GM12878 (cell line): ENCODE measurements at regions not wholly inside any gene's neighbourhood (a gene's known extent, or its start where the extent isn't known, plus 50 kb on each side); places are given as distances from the start of the nearest gene placed in this dataset.

Experiments used
- ATAC-seq: fragments of 200-7000 bp; cut with Tn5 transposase; 3 replicates; pipeline ENCODE4 v1.9.1; 2020; ENCODE audit warnings: mild to moderate bottlenecking, moderate library complexity
- BruUV-seq: library from RNA; stranded (reverse); fragments of 400-500 nt; replicated peaks from 2 replicates; lab custom pipeline; 2021; lab: Mats Ljungman, UMichigan
- CTCF ChIA-PET: fragments of 300-600 bp; sonication (Branson Sonifier 250); formaldehyde crosslinking; extraction: SDS; loops from one replicate; lab custom pipeline; 2021; ENCODE audit warnings: inconsistent platforms; lab: Yijun Ruan, JAX
- POLR2A ChIA-PET: fragments of 350-600 bp; formaldehyde crosslinking; extraction: SDS; loops from one replicate; lab custom pipeline; 2021; ENCODE audit warnings: inconsistent platforms; lab: Charles Lee
- RAD21 ChIA-PET: fragments of 300-600 bp; sonication (Branson Sonifier 250); formaldehyde crosslinking; loops from one replicate; lab custom pipeline; 2023; ENCODE audit warnings: antibody characterized with exemption; ENCODE audit not compliant: unreplicated experiment; lab: Charles Lee
- SMC1A ChIA-PET: fragments of 300-600 bp; sonication (Branson Sonifier 250); formaldehyde crosslinking; loops from one replicate; lab custom pipeline; 2023; ENCODE audit not compliant: unreplicated experiment, uncharacterized antibody; lab: Charles Lee
- DNase-seq: peaks from one replicate; pipeline ENCODE4 v3.0.0-alpha.2; 2011; ENCODE audit warnings: low read depth, low spot score
- FAIRE-seq: peaks from 3 replicates; lab custom pipeline; 2011; peaks lifted over from hg19 to GRCh38; lab: Jason Lieb, UNC
- H2AFZ ChIP-seq: 2 replicates; pipeline ENCODE4 v1.6.0; 2011; ENCODE audit warnings: low read depth, low read length, control low read depth; ENCODE audit not compliant: control insufficient read depth
- H3K27ac ChIP-seq: 2 replicates; pipeline ENCODE4 v1.5.1; 2011; ENCODE audit warnings: control low read depth; ENCODE audit not compliant: control insufficient read depth, insufficient read depth
- H3K27me3 ChIP-seq, 2 experiments: replicated peaks in 1 of 2; 2 replicates each; pipeline versions ENCODE4 v1.6.0 to v1.6.1; 2011; ENCODE audit warnings: low read length in 1 of 2; ENCODE audit not compliant: control insufficient read depth in 2 of 2, insufficient read depth in 2 of 2
- H3K36me3 ChIP-seq, 2 experiments: 2 replicates each; pipeline ENCODE4 v1.5.1; 2011; ENCODE audit warnings: low read length in 1 of 2; ENCODE audit not compliant: control insufficient read depth in 2 of 2, insufficient read depth in 2 of 2
- H3K4me1 ChIP-seq: 2 replicates; pipeline ENCODE4 v1.6.1; 2011; ENCODE audit warnings: mild to moderate bottlenecking, low read length, moderate library complexity, mixed read lengths; ENCODE audit not compliant: control insufficient read depth, insufficient read depth
- H3K4me2 ChIP-seq: 2 replicates; pipeline ENCODE4 v1.6.0; 2011; ENCODE audit warnings: control low read depth; ENCODE audit not compliant: control insufficient read depth, insufficient read depth
- H3K4me3 ChIP-seq: fragments of 200-600 bp; sonication (generic); 2 replicates; pipeline ENCODE4 v1.5.1; 2016
- H3K79me2 ChIP-seq: 2 replicates; pipeline ENCODE4 v1.6.0; 2011; ENCODE audit warnings: low read length; ENCODE audit not compliant: control insufficient read depth, insufficient read depth
- H3K9ac ChIP-seq: 2 replicates; pipeline ENCODE4 v1.8.0; 2011; ENCODE audit warnings: low read length, control low read depth, mixed read lengths; ENCODE audit not compliant: control insufficient read depth, insufficient read depth
- H3K9me3 ChIP-seq: replicated peaks from 3 replicates; pipeline ENCODE4 v1.5.1; 2011; ENCODE audit warnings: mild to moderate bottlenecking, low read length; ENCODE audit not compliant: control insufficient read depth, insufficient read depth
- H4K20me1 ChIP-seq: 2 replicates; pipeline ENCODE4 v1.6.0; 2011; ENCODE audit not compliant: control insufficient read depth, insufficient read depth
- ATF2 ChIP-seq: IDR thresholded peaks from 2 replicates; pipeline ENCODE4 v1.6.1; 2012; ENCODE audit warnings: low read length, inconsistent platforms
- BACH1 ChIP-seq: fragments of 450-650 bp; IDR thresholded peaks from 2 replicates; pipeline ENCODE4 v1.6.1; 2017; ENCODE audit warnings: mild to moderate bottlenecking, borderline replicate concordance
- CHD2 ChIP-seq: IDR thresholded peaks from 2 replicates; pipeline ENCODE4 v1.6.1; 2011; ENCODE audit warnings: low read depth, low read length, improper control_type of control experiment, borderline replicate concordance
- ESRRA ChIP-seq: IDR thresholded peaks from 2 replicates; pipeline ENCODE4 v1.6.1; 2012; ENCODE audit warnings: mild to moderate bottlenecking, low read length, improper control_type of control experiment
- EZH2 ChIP-seq: IDR thresholded peaks from 2 replicates; pipeline ENCODE4 v1.6.1; 2012; ENCODE audit warnings: low read depth, mild to moderate bottlenecking, control low read depth, inconsistent platforms, low read length, borderline replicate concordance; ENCODE audit not compliant: control insufficient read depth
- HCFC1 ChIP-seq: fragments of 150-350 bp; IDR thresholded peaks from 2 replicates; pipeline ENCODE4 v1.6.1; 2014; ENCODE audit warnings: low read length
- JUND ChIP-seq: IDR thresholded peaks from 2 replicates; pipeline ENCODE4 v1.6.1; 2012; ENCODE audit warnings: low read depth, mild to moderate bottlenecking, low read length, improper control_type of control experiment, moderate library complexity
- KAT2A ChIP-seq: conservative IDR thresholded peaks from 2 replicates; pipeline ENCODE4 v1.6.1; 2011; ENCODE audit warnings: low read depth, low read length; ENCODE audit not compliant: control insufficient read depth
- MEF2B ChIP-seq: fragments of 450-650 bp; IDR thresholded peaks from 2 replicates; pipeline ENCODE4 v1.6.1; 2018; ENCODE audit warnings: mild to moderate bottlenecking, moderate library complexity; ENCODE audit not compliant: partially characterized antibody, poor library complexity, severe bottlenecking
- MXI1 ChIP-seq: fragments of 150-350 bp; IDR thresholded peaks from 2 replicates; pipeline ENCODE4 v1.6.1; 2011; ENCODE audit warnings: low read depth, mild to moderate bottlenecking, inconsistent platforms, low read length, improper control_type of control experiment
- NFXL1 ChIP-seq: fragments of 450-650 bp; IDR thresholded peaks from 2 replicates; pipeline ENCODE4 v1.6.1; 2017; ENCODE audit warnings: antibody characterized with exemption, mild to moderate bottlenecking, borderline replicate concordance
- POLR2AphosphoS2 ChIP-seq: IDR thresholded peaks from 2 replicates; pipeline ENCODE4 v1.6.1; 2011; ENCODE audit warnings: low read depth, mild to moderate bottlenecking, low read length, improper control_type of control experiment, moderate library complexity
- RAD21 ChIP-seq: IDR thresholded peaks from 2 replicates; pipeline ENCODE4 v1.6.1; 2011; ENCODE audit warnings: mild to moderate bottlenecking, low read depth, low read length, moderate library complexity; ENCODE audit not compliant: insufficient read depth
- SMAD1 ChIP-seq: fragments of 450-650 bp; IDR thresholded peaks from 2 replicates; pipeline ENCODE4 v1.6.1; 2018; ENCODE audit warnings: mild to moderate bottlenecking, low read depth; ENCODE audit not compliant: partially characterized antibody
- SREBF1 ChIP-seq: IDR thresholded peaks from 2 replicates; pipeline ENCODE4 v1.6.1; 2012; ENCODE audit warnings: mild to moderate bottlenecking, low read length
- STAT3 ChIP-seq: IDR thresholded peaks from 2 replicates; pipeline ENCODE4 v1.6.1; 2011; ENCODE audit warnings: low read depth, low read length, improper control_type of control experiment
- SUZ12 ChIP-seq: fragments of 200-600 bp; sonication (generic); IDR thresholded peaks from one replicate; pipeline ENCODE4 v1.6.1; 2018; ENCODE audit warnings: antibody characterized with exemption, mild to moderate bottlenecking; ENCODE audit not compliant: unreplicated experiment
- TCF7 ChIP-seq: IDR thresholded peaks from 2 replicates; pipeline ENCODE4 v1.6.1; 2014; ENCODE audit warnings: antibody characterized with exemption, borderline replicate concordance
- ZBTB11 ChIP-seq: fragments of 450-650 bp; formaldehyde crosslinking; IDR thresholded peaks from 2 replicates; pipeline ENCODE4 v1.5.0; 2022; ENCODE audit warnings: mild to moderate bottlenecking, missing genetic modification characterization
- ZNF274 ChIP-seq: IDR thresholded peaks from one replicate; pipeline ENCODE4 v1.8.0; 2011; ENCODE audit not compliant: insufficient read length, insufficient read depth
- WGBS: methylation state at CpG from one replicate; pipeline ENCODE4 v1.1.6; 2016; ENCODE audit warnings: low lambda C conversion rate; ENCODE audit not compliant: insufficient replicate concordance, insufficient coverage; ENCODE audit errors: missing lambda C conversion rate; 5-methylcytosine and 5-hydroxymethylcytosine counted together
- in situ Hi-C: fragments of 300-500 bp; cut with MboI; formaldehyde crosslinking; loops from 9 replicates; pipeline ENCODE4 v1.14.3; 2018; ENCODE audit warnings: mixed read lengths
- intact Hi-C: fragments of 100-400 bp; cut with micrococcal nuclease; formaldehyde crosslinking; loops from one replicate; pipeline ENCODE4 v1.14.2; 2022; ENCODE audit not compliant: unreplicated experiment

GRCh38 chr12:94813314-94813713, 163.0 kb upstream of the TMCC3 start (continued):
- TF ChIP-seq MEF2B (peak; percentile 2), POLR2AphosphoS2 (no peak), SREBF1 (no peak), STAT3 (peak; percentile 70; the same call in 1 of the 2 replicates)

GRCh38 chr12:94812345-94812744, 162.0 kb upstream of the TMCC3 start:
- peaks cover 30% of the 10 kb centered on the region for H3K4me1 ChIP-seq
- no peak overlapping the region for H3K9ac ChIP-seq
- ATAC-seq (peak; percentile 78), DNase-seq (peak; percentile 71), FAIRE-seq (no peak)
- H3K79me2 ChIP-seq = peaks cover 100% of the 10 kb centered on the region
- in situ Hi-C loops = loop anchor here (25.0 kb wide), 1 partner anchor 1850 kb away; no protein-coding TSS in a partner anchor
- peak overlapping the region; percentile 26 for H3K4me2 ChIP-seq
- H3K27me3 ChIP-seq = no peaks in the 10 kb centered on the region
- ChIA-PET POLR2A (interaction anchor here (0.7 to 10.3 kb wide), 4 partner anchors 22 to 60 kb away, joined by 3 to 96 read pairs (median 4); no protein-coding TSS in a partner anchor), RAD21 (interaction anchor here (0.8 to 13.1 kb wide), 5 partner anchors 18 to 191 kb away, joined by 3 to 205 read pairs (median 4); no protein-coding TSS in a partner anchor), SMC1A (interaction anchor here (0.7 to 11.8 kb wide), 10 partner anchors 18 to 66 kb away, joined by 3 to 243 read pairs (median 4); no protein-coding TSS in a partner anchor), CTCF (interaction anchor here (0.9 kb wide), 1 partner anchor 67 kb away, joined by 3 read pairs; no protein-coding TSS in a partner anchor)
- no peak overlapping the region for H2AFZ ChIP-seq
- WGBS = 0% methylated on average over 2 of the region's 2 CpGs
- BruUV-seq = no TSS peak
- peak overlapping the region; percentile 56 for H3K27ac ChIP-seq
- peaks cover 61% of the 10 kb centered on the region for H3K9me3 ChIP-seq
- no peaks in the 10 kb centered on the region for H4K20me1 ChIP-seq
- peaks cover 9 to 22% of the 10 kb centered on the region in 2 experiments for H3K36me3 ChIP-seq
- 0 out of 2 replicates have a peak overlapping the region, but pooled peaks have one; percentile 0 for H3K4me3 ChIP-seq
- intact Hi-C loops = loop anchor here (1.0 to 5.0 kb wide), 3 partner anchors 19 to 90 kb away; no protein-coding TSS in a partner anchor
- TF ChIP-seq KAT2A = no peak
- no peak for TF ChIP-seq JUND
- no peak for TF ChIP-seq SUZ12
- no peak for TF ChIP-seq ZBTB11 (CRISPR knock-in tag)
- no peak for TF ChIP-seq TCF7
- no peak for TF ChIP-seq MXI1
- TF ChIP-seq ATF2 = peak; percentile 61; the same call in 1 of the 2 replicates
- TF ChIP-seq ESRRA = no peak
- no peak for TF ChIP-seq NFXL1
- no peak for TF ChIP-seq CHD2
- no peak for TF ChIP-seq EZH2
- TF ChIP-seq ZNF274 = no peak
- TF ChIP-seq SMAD1 = no peak
- no peak for TF ChIP-seq HCFC1
- peak; percentile 24; the same call in 1 of the 2 replicates for TF ChIP-seq RAD21
- no peak for TF ChIP-seq BACH1
